Progenitor cell of endocrine pancreas (in vitro differentiated cells): ENCODE measurements at regions not wholly inside any gene's neighbourhood (a gene's known extent, or its start where the extent isn't known, plus 50 kb on each side); places are given as distances from the start of the nearest gene placed in this dataset.

Experiments used
- DNase-seq: peaks from one replicate; pipeline ENCODE4 v3.0.0; 2021; ENCODE audit warnings: low spot score; ENCODE audit not compliant: unreplicated experiment
- H3K27ac Mint-ChIP-seq: 2 replicates; pipeline ENCODE4 v1.8.0; 2021; ENCODE audit warnings: mild to moderate bottlenecking, moderate library complexity, mixed read lengths
- H3K27me3 Mint-ChIP-seq: 2 replicates; pipeline ENCODE4 v1.8.0; 2021; ENCODE audit warnings: mixed read lengths
- H3K36me3 Mint-ChIP-seq: 2 replicates; pipeline ENCODE4 v1.8.0; 2022; ENCODE audit warnings: mixed read lengths; ENCODE audit not compliant: insufficient read depth
- H3K4me1 Mint-ChIP-seq: 2 replicates; pipeline ENCODE4 v1.8.0; 2021; ENCODE audit warnings: low read depth, mixed read lengths
- H3K4me3 Mint-ChIP-seq: 2 replicates; pipeline ENCODE4 v1.8.0; 2021; ENCODE audit warnings: low read depth, mild to moderate bottlenecking, moderate library complexity, mixed read lengths
- H3K9me3 Mint-ChIP-seq: 2 replicates; pipeline ENCODE4 v1.8.0; 2021; ENCODE audit warnings: low read depth, mixed read lengths
- TF ChIP-seq, protein P1 (sequence below): fragments of 200-600 bp; sonication (generic); IDR thresholded peaks from one replicate; pipeline ENCODE4 v1.5.0; 2021; ENCODE audit warnings: antibody characterized with exemption, mild to moderate bottlenecking; ENCODE audit not compliant: unreplicated experiment

DNA sequence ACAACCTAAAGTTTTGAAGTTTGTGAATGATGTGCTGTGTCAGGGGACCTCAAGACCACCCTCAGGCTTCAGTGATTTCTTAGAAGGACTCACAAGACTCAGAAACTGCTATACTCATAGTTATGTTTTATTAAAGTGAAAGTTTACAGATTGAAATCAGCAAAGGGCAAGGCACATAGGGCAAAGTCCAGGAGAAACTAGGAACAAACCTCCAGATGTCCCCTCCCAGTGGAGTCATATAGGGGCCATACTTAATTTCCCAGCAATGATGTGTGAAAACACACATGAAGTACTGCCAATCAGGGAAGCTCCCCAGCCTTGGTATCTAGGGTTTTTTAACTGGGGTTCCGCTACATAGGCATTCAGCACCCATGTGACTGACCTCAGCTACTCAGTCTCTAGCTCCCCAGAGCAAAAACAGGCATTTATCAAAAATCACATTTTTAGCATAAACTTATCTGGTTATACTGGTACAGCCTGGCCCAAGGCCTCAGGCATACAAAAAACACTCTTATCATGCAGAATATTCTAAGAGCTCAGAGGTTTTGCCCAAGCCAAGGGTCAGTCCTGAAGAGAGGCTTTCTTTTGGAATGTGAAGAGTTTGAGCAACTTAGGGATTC is 74.7 kb upstream of the ANKRD55 start:
- no peaks in the 10 kb centered on the region for H3K36me3 Mint-ChIP-seq
- TF ChIP-seq, protein P1, sequence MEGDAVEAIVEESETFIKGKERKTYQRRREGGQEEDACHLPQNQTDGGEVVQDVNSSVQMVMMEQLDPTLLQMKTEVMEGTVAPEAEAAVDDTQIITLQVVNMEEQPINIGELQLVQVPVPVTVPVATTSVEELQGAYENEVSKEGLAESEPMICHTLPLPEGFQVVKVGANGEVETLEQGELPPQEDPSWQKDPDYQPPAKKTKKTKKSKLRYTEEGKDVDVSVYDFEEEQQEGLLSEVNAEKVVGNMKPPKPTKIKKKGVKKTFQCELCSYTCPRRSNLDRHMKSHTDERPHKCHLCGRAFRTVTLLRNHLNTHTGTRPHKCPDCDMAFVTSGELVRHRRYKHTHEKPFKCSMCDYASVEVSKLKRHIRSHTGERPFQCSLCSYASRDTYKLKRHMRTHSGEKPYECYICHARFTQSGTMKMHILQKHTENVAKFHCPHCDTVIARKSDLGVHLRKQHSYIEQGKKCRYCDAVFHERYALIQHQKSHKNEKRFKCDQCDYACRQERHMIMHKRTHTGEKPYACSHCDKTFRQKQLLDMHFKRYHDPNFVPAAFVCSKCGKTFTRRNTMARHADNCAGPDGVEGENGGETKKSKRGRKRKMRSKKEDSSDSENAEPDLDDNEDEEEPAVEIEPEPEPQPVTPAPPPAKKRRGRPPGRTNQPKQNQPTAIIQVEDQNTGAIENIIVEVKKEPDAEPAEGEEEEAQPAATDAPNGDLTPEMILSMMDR: no peak
- DNase-seq: no peak
- H3K4me1 Mint-ChIP-seq: peaks cover 20% of the 10 kb centered on the region
- H3K9me3 Mint-ChIP-seq: peaks cover 9% of the 10 kb centered on the region
- peaks cover 54% of the 10 kb centered on the region for H3K27me3 Mint-ChIP-seq
- no peak overlapping the region for H3K27ac Mint-ChIP-seq
- no peak overlapping the region for H3K4me3 Mint-ChIP-seq

DNA sequence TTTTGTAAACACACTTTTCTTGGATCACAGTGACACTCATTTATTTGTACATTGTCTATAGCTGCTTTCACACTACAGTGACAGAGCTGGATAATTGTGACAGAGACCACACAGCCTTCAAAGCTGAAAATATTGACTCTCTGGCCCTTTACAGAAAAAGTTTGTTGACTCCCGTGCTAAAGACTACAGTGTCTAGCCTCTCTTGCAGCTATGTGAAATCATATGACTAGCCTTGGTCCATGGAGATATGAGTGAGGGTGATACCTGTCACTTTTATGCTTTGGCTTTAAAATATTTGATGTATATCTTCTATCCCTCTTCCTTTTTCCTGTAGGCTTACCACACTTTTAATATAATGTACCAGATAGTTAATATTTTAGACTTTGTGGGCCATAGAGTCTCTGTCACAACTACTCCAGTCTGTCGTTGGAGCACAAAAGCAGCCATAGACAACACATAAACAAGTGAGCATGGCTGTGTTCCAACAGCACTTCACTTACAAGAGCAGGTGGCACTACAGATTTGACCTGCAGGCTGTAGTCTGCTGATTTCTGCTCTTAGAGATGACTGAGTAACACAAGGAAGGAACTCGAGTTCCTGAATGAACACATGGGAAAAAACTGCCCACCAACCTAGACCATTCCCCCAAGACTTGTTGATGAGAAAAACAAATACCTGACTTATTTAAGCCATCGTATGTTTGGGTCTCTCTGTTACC is 73.5 kb upstream of the ANKRD55 start:
- H3K27me3 Mint-ChIP-seq: peaks cover 63% of the 10 kb centered on the region
- no peaks in the 10 kb centered on the region for H3K36me3 Mint-ChIP-seq
- H3K4me3 Mint-ChIP-seq: no peak overlapping the region
- no peak for DNase-seq
- H3K27ac Mint-ChIP-seq: no peak overlapping the region
- TF ChIP-seq, protein P1: no peak
- H3K4me1 Mint-ChIP-seq: peaks cover 13% of the 10 kb centered on the region
- peaks cover 9% of the 10 kb centered on the region for H3K9me3 Mint-ChIP-seq

DNA sequence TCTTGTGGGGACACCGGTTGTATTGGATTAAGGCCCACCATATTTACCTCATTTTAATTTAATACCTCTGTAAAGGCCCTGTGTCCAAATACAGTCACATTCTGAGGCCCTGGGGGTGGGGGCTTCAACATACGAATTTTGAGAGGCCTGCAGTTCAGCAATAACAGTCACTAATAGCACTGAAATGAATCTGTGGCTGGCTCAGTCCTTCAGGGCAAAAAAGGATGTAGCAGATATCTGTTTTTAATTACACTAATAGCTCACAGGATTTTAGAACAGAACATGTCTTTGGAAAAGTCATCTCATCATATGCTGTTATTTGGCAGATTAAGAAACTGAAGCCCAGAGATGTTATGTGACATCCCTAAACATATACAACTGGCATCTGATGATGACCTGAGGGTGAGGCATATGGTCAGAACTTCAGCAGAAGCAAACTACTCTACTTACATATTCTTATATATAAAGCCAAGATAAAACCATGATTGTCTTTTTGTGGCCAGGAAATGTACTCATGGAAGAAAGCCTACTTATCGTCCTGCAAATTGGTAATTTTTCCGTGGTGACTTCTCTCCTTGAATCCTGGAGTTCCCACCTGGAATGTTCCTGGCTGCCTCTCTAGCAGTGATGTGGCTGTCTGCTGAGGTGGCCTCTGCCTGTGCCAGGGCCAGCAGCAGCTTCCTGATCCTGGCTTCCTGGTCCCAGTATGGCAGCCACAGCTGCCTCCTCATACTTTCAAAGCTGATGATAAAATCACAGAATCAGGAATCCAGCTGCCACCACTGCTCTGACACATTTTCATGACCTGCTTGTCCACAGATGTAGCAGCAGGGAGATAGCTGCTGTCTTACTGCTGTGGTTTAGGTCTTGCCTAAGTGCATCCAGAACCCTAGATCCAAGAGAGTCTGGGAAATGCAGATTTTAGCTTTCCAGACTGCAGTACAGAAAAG is 72.1 kb upstream of the ANKRD55 start:
- TF ChIP-seq, protein P1: no peak
- no peak overlapping the region for H3K4me3 Mint-ChIP-seq
- no peak overlapping the region for H3K27ac Mint-ChIP-seq

DNA sequence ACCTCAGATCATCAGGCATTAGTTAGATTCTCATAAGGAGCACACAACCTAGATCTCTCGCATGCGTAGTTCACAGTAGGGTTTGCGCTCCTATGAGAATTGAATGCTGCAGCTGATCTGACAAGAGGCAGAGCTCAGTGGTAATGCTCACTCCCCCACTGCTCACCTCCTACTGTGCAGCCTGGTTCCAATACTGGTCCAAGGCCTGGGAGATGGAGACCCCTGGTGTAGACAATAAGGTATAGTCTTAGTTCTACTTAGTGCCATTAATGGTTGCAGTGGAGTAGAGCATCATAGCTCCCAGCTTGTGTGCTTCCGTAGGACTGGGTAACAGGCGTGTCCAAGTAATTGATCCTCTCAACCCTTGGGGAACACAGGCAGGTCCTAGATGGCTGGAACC is 70.4 kb upstream of the ANKRD55 start:
- Mint-ChIP-seq H3K27ac (no peak overlapping the region), H3K36me3 (no peaks in the 10 kb centered on the region), H3K4me3 (no peak overlapping the region), H3K27me3 (peaks cover 80% of the 10 kb centered on the region), H3K4me1 (peaks cover 2% of the 10 kb centered on the region), H3K9me3 (peaks cover 9% of the 10 kb centered on the region)
- DNase-seq: no peak
- TF ChIP-seq, protein P1: no peak

More for the DNA sequence above, 72.1 kb upstream of the ANKRD55 start:
- Mint-ChIP-seq H3K9me3 (peaks cover 9% of the 10 kb centered on the region), H3K27me3 (peaks cover 76% of the 10 kb centered on the region), H3K4me1 (peaks cover 4% of the 10 kb centered on the region), H3K36me3 (no peaks in the 10 kb centered on the region)
- no peak for DNase-seq

DNA sequence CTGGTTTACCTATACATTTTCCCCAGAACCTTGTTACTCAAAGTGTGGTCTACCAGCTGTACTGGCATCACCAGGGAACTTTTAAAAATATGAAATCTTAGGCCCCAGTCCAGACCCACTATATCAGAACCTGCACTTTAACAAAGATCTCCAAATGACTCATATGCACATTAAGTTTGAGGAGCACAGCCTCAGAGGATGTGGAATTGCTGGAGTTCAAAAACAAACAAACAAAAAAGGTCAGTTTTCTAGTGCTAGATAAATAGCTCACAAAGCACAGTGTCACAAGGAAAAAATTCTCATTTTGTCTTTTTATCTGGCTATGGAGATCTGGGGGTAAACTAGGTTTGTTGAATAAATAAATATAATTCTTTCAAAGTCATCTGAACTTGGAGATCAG is 68.9 kb upstream of the ANKRD55 start:
- peaks cover 9% of the 10 kb centered on the region for H3K9me3 Mint-ChIP-seq
- H3K27me3 Mint-ChIP-seq: peaks cover 90% of the 10 kb centered on the region
- no peak overlapping the region for H3K4me3 Mint-ChIP-seq
- H3K36me3 Mint-ChIP-seq: no peaks in the 10 kb centered on the region
- no peaks in the 10 kb centered on the region for H3K4me1 Mint-ChIP-seq
- no peak overlapping the region for H3K27ac Mint-ChIP-seq
- TF ChIP-seq, protein P1: no peak
- no peak for DNase-seq
